ENCODE measurements at regions not wholly inside any gene's neighbourhood (a gene's known extent, or its start where the extent isn't known, plus 50 kb on each side); places are given as distances from the start of the nearest gene placed in this dataset.

- DNase-seq (ENCODE audit: low read depth, low spot score) (no peak), FAIRE-seq (no peak)
- no peak overlapping the region for H3K4me2 ChIP-seq (ENCODE audit: control insufficient read depth, extremely low read depth, insufficient read depth, low read depth, low read length)
- no peaks in the 10 kb centered on the region for H4K20me1 ChIP-seq (ENCODE audit: control insufficient read depth, extremely low read depth, insufficient read depth, low read length)
- no peaks in the 10 kb centered on the region for H3K9me3 ChIP-seq (ENCODE audit: control insufficient read depth, low read depth, low read length)
- no peaks in the 10 kb centered on the region for H3K4me1 ChIP-seq (ENCODE audit: control insufficient read depth, extremely low read depth, insufficient read depth, low read length)
- H3K9me1 ChIP-seq (ENCODE audit: control insufficient read depth, extremely low read depth, insufficient read depth, low read length): no peaks in the 10 kb centered on the region
- no peaks in the 10 kb centered on the region for H3K36me3 ChIP-seq (ENCODE audit: control insufficient read depth in 2 of 2, extremely low read depth in 1 of 2, insufficient read depth in 2 of 2, low read length in 2 of 2)
- no peaks in the 10 kb centered on the region for H3K27me3 ChIP-seq (ENCODE audit: control insufficient read depth, extremely low read depth, insufficient read depth, low read length)
- no peak overlapping the region for H3K9ac ChIP-seq (ENCODE audit: control insufficient read depth, extremely low read depth, insufficient read depth, low read length)
- no peak overlapping the region for H3K4me3 ChIP-seq (ENCODE audit: control insufficient read depth in 2 of 3, extremely low read depth in 1 of 3, insufficient read depth in 2 of 3, low read depth in 1 of 3, low read length in 3 of 3)
- H2AFZ ChIP-seq (ENCODE audit: control insufficient read depth, low read length): no peak overlapping the region
- dilution Hi-C loops (cut with MboI; ENCODE audit: extremely low pct_ligation_motif_present, low sequenced_read_pairs): no loop called here
- no peak for TF ChIP-seq EZH2 (IDR thresholded peaks at IDR 0.05; ENCODE audit: low read length)
- TF ChIP-seq CTCF (optimal IDR thresholded peaks at IDR 0.05 in 1 of 3, IDR thresholded peaks at IDR 0.05 in 1 of 3, conservative IDR thresholded peaks at IDR 0.05 in 1 of 3; ENCODE audit: extremely low read depth in 1 of 3, insufficient read depth in 2 of 3, low read length in 3 of 3): no peak
- H3K79me2 ChIP-seq (ENCODE audit: control insufficient read depth, insufficient read depth, low read length): no peaks in the 10 kb centered on the region
- H3K27ac ChIP-seq (ENCODE audit: control insufficient read depth, insufficient read depth, low read length): no peak overlapping the region
Observed at GRCh38 chr13:67950603-67951002, 720.5 kb upstream of the PCDH9 start.

DNA sequence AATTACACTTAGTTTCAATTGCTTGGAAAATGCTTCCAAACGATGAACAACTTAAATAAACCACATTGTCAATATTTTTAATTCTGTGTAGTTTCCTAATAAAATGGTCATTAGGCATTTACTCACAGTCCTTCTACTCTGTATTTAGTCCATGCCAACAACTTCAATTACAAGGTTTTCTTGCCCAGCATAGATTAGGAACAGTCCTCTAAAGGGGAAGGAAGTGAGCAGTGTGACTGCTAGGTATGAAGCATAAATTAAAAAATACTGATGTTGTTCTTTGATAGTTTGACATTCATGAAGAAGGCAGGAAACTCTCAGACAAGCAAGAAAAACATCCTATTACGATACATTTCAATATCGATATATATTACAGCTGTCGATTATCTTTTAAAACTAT is 716.0 kb upstream of the PCDH9 start:
- H2AFZ ChIP-seq (ENCODE audit: control insufficient read depth, low read length): no peak overlapping the region
- no peaks in the 10 kb centered on the region for H3K36me3 ChIP-seq (ENCODE audit: control insufficient read depth in 2 of 2, extremely low read depth in 1 of 2, insufficient read depth in 2 of 2, low read length in 2 of 2)
- H3K4me1 ChIP-seq (ENCODE audit: control insufficient read depth, extremely low read depth, insufficient read depth, low read length): no peaks in the 10 kb centered on the region
- H3K27ac ChIP-seq (ENCODE audit: control insufficient read depth, insufficient read depth, low read length): no peak overlapping the region
- H4K20me1 ChIP-seq (ENCODE audit: control insufficient read depth, extremely low read depth, insufficient read depth, low read length): no peaks in the 10 kb centered on the region
- H3K9ac ChIP-seq (ENCODE audit: control insufficient read depth, extremely low read depth, insufficient read depth, low read length): no peak overlapping the region
- TF ChIP-seq EZH2 (IDR thresholded peaks at IDR 0.05; ENCODE audit: low read length): no peak
- TF ChIP-seq CTCF (optimal IDR thresholded peaks at IDR 0.05 in 1 of 3, IDR thresholded peaks at IDR 0.05 in 1 of 3, conservative IDR thresholded peaks at IDR 0.05 in 1 of 3; ENCODE audit: extremely low read depth in 1 of 3, insufficient read depth in 2 of 3, low read length in 3 of 3): no peak
- no peak overlapping the region for H3K4me2 ChIP-seq (ENCODE audit: control insufficient read depth, extremely low read depth, insufficient read depth, low read depth, low read length)
- no peaks in the 10 kb centered on the region for H3K27me3 ChIP-seq (ENCODE audit: control insufficient read depth, extremely low read depth, insufficient read depth, low read length)
- FAIRE-seq (no peak), DNase-seq (ENCODE audit: low read depth, low spot score) (no peak)
- H3K9me3 ChIP-seq (ENCODE audit: control insufficient read depth, low read depth, low read length): no peaks in the 10 kb centered on the region
- H3K9me1 ChIP-seq (ENCODE audit: control insufficient read depth, extremely low read depth, insufficient read depth, low read length): no peaks in the 10 kb centered on the region
- dilution Hi-C loops (cut with MboI; ENCODE audit: extremely low pct_ligation_motif_present, low sequenced_read_pairs): no loop called here
- no peaks in the 10 kb centered on the region for H3K79me2 ChIP-seq (ENCODE audit: control insufficient read depth, insufficient read depth, low read length)
- no peak overlapping the region for H3K4me3 ChIP-seq (ENCODE audit: control insufficient read depth in 2 of 3, extremely low read depth in 1 of 3, insufficient read depth in 2 of 3, low read depth in 1 of 3, low read length in 3 of 3)

Data from keratinocyte (primary cell).